ENCODE measurements at regions not wholly inside any gene's neighbourhood (a gene's known extent, or its start where the extent isn't known, plus 50 kb on each side); places are given as distances from the start of the nearest gene placed in this dataset.

GRCh38 chr9:134585746-134586706 lies 55.6 kb upstream of the COL5A1 start:
- Histone ChIP-seq H3K4me1 (no peaks in the 10 kb centered on the region), H3K36me3 (no peaks in the 10 kb centered on the region), H3K9me3 (no peaks in the 10 kb centered on the region), H3K4me3 (replicated peaks in 1 of 3) (no peak overlapping the region), H3K27ac (no peak overlapping the region), H3K27me3 (no peaks in the 10 kb centered on the region)
- TF ChIP-seq CTCF (IDR thresholded peaks at IDR 0.05) (no peak), POLR2A (IDR thresholded peaks at IDR 0.05) (no peak)
- intact Hi-C loops (cut with DNase I) = no loop called here
- no peak for DNase-seq
- 85 to 87% methylated on average over 17 to 18 of the region's 28 CpGs for WGBS, 2 donors

GRCh38 chr9:134589748-134590147 lies 51.9 kb upstream of the COL5A1 start:
- no peaks in the 10 kb centered on the region for H3K9me3 ChIP-seq
- intact Hi-C loops (cut with DNase I) = no loop called here
- no peaks in the 10 kb centered on the region for H3K27me3 ChIP-seq
- DNase-seq = no peak
- no peak for TF ChIP-seq POLR2A (IDR thresholded peaks at IDR 0.05)
- no peak for TF ChIP-seq CTCF (IDR thresholded peaks at IDR 0.05)
- H3K27ac ChIP-seq = no peak overlapping the region
- H3K36me3 ChIP-seq = no peaks in the 10 kb centered on the region
- H3K4me1 ChIP-seq = no peaks in the 10 kb centered on the region
- WGBS, 2 donors = 56 to 59% methylated on average over 6 to 7 of the region's 7 CpGs
- H3K4me3 ChIP-seq (replicated peaks in 1 of 3) = no peak overlapping the region

- no peak overlapping the region for H3K4me3 ChIP-seq (replicated peaks in 1 of 3)
- peak; percentile 35 to 45 for DNase-seq
- TF ChIP-seq POLR2A (IDR thresholded peaks at IDR 0.05) (no peak), CTCF (IDR thresholded peaks at IDR 0.05) (no peak)
- no peaks in the 10 kb centered on the region for H3K9me3 ChIP-seq
- H3K27me3 ChIP-seq = no peaks in the 10 kb centered on the region
- intact Hi-C loops (cut with DNase I) = no loop called here
- 67 to 69% methylated on average over 17 to 19 of the region's 19 CpGs for WGBS, 2 donors
- no peak overlapping the region for H3K27ac ChIP-seq
- H3K36me3 ChIP-seq = no peaks in the 10 kb centered on the region
- no peaks in the 10 kb centered on the region for H3K4me1 ChIP-seq
Measured at GRCh38 chr9:134590240-134591081, 51.1 kb upstream of the COL5A1 start.

- Histone ChIP-seq H3K36me3 (no peaks in the 10 kb centered on the region), H3K27me3 (no peaks in the 10 kb centered on the region), H3K4me3 (replicated peaks in 1 of 3) (no peak overlapping the region), H3K27ac (no peak overlapping the region), H3K9me3 (no peaks in the 10 kb centered on the region), H3K4me1 (no peaks in the 10 kb centered on the region)
- no peak for DNase-seq
- 73 to 79% methylated on average over 11 of the region's 11 CpGs for WGBS, 2 donors
- TF ChIP-seq CTCF (IDR thresholded peaks at IDR 0.05) = no peak
- no peak for TF ChIP-seq POLR2A (IDR thresholded peaks at IDR 0.05)
- intact Hi-C loops (cut with DNase I) = no loop called here
Measured at GRCh38 chr9:134591082-134591571, 50.5 kb upstream of the COL5A1 start.

Data from thyroid gland (tissue), 4 donors.